Large intestine (tissue), 3 donors: ENCODE measurements at regions not wholly inside any gene's neighbourhood (a gene's known extent, or its start where the extent isn't known, plus 50 kb on each side); places are given as distances from the start of the nearest gene placed in this dataset.

Experiments used
- DNase-seq, 2 donors: peaks; one replicate each; pipeline versions ENCODE4 v3.0.0 to v3.0.0-alpha.2; 2013
- H3K27ac ChIP-seq: one replicate; pipeline ENCODE4 v1.5.1; 2013; ENCODE audit warnings: low read length
- H3K27me3 ChIP-seq: 2 replicates; pipeline ENCODE4 v1.6.1; 2013; ENCODE audit warnings: low read length; ENCODE audit not compliant: control insufficient read depth, insufficient read depth
- H3K36me3 ChIP-seq: 2 replicates; pipeline ENCODE4 v1.6.1; 2013; ENCODE audit warnings: low read length; ENCODE audit not compliant: control insufficient read depth, insufficient read depth
- H3K4me1 ChIP-seq: one replicate; pipeline ENCODE4 v1.6.1; 2013; ENCODE audit warnings: low read length; ENCODE audit not compliant: control insufficient read depth, insufficient read depth
- H3K4me3 ChIP-seq: one replicate; pipeline ENCODE4 v1.5.1; 2013; ENCODE audit warnings: low read length
- H3K9me3 ChIP-seq: one replicate; pipeline ENCODE4 v1.6.1; 2013; ENCODE audit warnings: mild to moderate bottlenecking, low read depth, low read length, moderate library complexity; ENCODE audit not compliant: control insufficient read depth
- WGBS: methylation state at CpG from one replicate; pipeline ENCODE4 v1.1.5; 2013; ENCODE audit warnings: low lambda C conversion rate; ENCODE audit not compliant: insufficient coverage; 5-methylcytosine and 5-hydroxymethylcytosine counted together

DNA sequence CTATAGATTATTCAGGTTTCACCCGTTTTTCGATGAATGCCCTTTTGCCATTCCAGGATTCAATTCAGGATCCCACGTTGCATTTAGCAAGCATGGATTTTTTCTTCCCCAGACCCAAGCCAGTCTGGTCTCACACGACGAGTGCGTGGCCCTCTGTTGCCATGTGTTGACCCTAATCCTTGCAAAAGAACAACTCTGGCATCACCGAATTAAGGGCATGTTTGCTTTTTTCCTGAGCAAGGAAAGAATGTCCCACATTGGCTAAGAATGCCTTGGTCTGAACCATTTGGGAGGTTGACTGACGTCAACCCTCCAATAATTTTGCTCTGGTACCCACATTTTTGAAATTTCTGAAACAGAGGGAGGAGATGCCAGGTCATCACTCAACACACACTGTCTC is 153.0 kb upstream of the WNT4 start:
- H3K4me1 ChIP-seq: peaks cover 7% of the 10 kb centered on the region
- H3K4me3 ChIP-seq: no peak overlapping the region
- WGBS: 93% methylated on average over 3 of the region's 8 CpGs
- no peak for DNase-seq
- no peaks in the 10 kb centered on the region for H3K36me3 ChIP-seq
- H3K27me3 ChIP-seq: peaks cover 4% of the 10 kb centered on the region
- H3K27ac ChIP-seq: no peak overlapping the region
- no peaks in the 10 kb centered on the region for H3K9me3 ChIP-seq

DNA sequence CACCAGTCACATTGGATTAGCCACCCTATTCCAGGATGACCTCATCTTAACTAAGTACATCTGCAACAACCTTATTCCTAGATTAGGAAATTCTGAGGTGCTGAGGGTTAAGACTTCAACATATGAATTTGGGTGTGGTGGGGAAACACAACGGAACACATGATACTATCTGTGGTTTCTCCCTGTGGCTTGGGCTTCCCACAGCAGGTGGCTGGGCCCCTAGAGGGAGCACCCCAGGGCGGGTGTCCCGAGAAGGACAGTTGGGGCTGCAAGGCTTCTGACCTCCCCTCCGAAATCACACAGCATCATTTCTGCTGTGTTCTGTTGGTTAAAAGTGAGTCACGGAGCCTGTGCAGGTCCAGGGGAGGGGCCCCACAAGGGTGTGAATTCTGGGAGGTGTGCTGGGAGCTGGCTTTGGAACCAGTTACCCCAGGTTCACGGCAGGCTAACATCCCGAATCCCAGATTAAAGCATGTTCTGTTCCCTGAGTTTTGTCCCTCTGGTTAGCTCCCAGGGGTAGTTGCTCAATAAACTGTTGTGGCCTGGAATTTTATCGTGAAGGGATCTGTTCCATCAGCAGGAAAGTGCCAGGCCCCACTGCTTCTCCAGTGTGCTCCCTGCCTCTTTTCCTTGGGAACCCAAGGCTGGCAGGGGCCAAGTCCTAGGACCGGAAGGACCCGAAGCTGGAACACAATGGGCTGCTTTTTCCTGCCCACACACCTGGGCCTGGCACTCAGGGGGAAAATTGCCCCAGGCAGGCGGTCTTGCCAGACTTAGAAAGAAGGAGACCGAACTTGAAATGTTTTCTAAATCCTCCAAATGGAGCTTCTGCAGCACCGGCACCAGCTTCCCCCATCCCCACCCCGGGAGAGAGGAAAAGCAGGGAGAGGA is 154.0 kb upstream of the WNT4 start:
- no peaks in the 10 kb centered on the region for H3K36me3 ChIP-seq
- no peak for DNase-seq
- no CpG with 5 or more reads among the region's 14 CpGs for WGBS
- H3K27me3 ChIP-seq: peaks cover 4% of the 10 kb centered on the region
- peaks cover 5% of the 10 kb centered on the region for H3K4me1 ChIP-seq
- H3K9me3 ChIP-seq: no peaks in the 10 kb centered on the region
- no peak overlapping the region for H3K4me3 ChIP-seq
- no peak overlapping the region for H3K27ac ChIP-seq

DNA sequence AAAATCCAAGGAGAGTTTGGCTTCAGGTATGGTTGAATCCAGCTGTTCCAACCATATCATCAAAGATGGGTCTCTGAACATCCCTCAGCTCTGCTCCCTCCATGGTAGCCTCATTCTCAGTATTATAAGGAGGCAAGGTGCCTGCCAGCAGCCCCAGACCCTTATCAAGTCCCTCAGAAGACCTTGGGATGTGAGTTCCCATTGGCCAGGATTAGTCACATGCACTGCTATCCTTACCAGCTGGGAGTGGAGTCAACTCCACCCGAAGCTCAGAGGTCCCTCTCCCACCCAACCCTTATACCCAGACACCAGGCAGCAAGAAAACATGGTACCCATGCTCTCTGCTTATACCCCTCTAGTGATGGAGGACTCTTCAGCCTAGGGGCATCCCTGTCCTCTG is 153.7 kb upstream of the ZBTB40 start:
- Histone ChIP-seq H3K27me3 (peaks cover 4% of the 10 kb centered on the region), H3K36me3 (no peaks in the 10 kb centered on the region), H3K4me3 (no peak overlapping the region), H3K9me3 (no peaks in the 10 kb centered on the region), H3K4me1 (no peaks in the 10 kb centered on the region), H3K27ac (no peak overlapping the region)
- no peak for DNase-seq
- no CpG with 5 or more reads among the region's 1 CpG for WGBS

DNA sequence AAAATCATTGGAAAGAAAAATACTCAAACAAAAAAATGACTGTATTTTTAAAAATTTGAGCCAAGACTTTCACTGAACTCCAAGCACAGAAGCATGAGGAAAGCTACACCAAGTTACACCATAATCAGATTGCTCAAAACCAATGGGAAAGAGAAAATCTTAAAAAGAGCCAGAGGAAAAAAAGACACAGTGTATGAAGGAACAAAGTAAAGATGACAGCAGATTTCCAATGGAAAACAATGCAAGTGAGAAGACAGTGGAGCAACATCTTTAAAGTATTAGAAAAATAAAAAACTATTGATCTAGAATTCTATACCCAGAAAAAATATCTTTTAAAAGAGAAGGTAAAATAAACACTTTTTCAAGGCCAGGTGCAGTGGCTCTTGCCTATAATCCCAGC is 147.8 kb upstream of the ZBTB40 start:
- Histone ChIP-seq H3K4me3 (no peak overlapping the region), H3K27ac (no peak overlapping the region), H3K4me1 (no peaks in the 10 kb centered on the region), H3K9me3 (peaks cover 3% of the 10 kb centered on the region), H3K27me3 (peaks cover 3% of the 10 kb centered on the region), H3K36me3 (no peaks in the 10 kb centered on the region)
- no peak for DNase-seq

DNA sequence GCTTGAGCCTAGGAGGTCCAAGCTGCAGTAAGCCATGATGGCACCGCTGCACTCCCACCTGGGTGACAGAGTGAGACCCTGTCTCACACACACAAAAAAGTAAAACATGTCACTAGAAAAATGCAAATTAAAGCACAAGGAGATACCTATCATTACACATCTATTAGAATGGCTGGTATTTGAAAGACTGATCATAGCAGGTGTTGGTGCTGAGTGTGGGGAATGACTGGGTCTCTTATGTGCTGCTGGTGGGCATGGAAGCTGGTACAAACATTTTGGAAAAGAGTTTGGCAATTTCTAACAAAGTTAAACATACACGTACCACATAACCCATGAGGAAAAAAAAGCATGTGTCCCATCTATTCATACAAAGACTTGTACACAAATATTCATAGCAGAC is 142.1 kb upstream of the ZBTB40 start:
- WGBS: no CpG with 5 or more reads among the region's 2 CpGs

DNA sequence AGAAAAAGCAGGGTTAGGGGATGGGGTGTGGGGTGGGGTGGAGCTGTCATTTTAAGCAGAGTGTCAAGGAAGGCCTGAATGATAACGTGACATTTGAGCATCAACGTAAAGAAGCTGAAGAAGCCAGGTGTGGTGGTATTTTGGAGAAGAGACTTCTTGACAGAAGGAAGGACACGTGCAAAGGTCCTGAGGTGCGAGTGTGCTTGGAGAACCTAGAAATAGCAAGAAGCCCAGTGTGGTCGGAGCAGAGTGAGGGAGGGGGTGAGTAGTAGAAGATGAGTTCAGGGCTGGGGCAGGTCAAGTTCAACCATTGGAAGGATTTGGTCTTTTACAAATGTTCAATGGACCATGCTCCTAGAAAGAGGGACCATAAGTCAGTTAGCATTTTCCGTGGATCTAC is 140.2 kb upstream of the ZBTB40 start:
- no peak for DNase-seq
- 100% methylated on average over 2 of the region's 6 CpGs for WGBS
- H3K4me3 ChIP-seq: no peak overlapping the region

More for the DNA sequence above, 142.1 kb upstream of the ZBTB40 start:
- no peaks in the 10 kb centered on the region for H3K9me3 ChIP-seq
- peaks cover 6% of the 10 kb centered on the region for H3K27me3 ChIP-seq
- no peak for DNase-seq
- no peak overlapping the region for H3K27ac ChIP-seq
- no peaks in the 10 kb centered on the region for H3K36me3 ChIP-seq
- no peaks in the 10 kb centered on the region for H3K4me1 ChIP-seq
- H3K4me3 ChIP-seq: no peak overlapping the region

DNA sequence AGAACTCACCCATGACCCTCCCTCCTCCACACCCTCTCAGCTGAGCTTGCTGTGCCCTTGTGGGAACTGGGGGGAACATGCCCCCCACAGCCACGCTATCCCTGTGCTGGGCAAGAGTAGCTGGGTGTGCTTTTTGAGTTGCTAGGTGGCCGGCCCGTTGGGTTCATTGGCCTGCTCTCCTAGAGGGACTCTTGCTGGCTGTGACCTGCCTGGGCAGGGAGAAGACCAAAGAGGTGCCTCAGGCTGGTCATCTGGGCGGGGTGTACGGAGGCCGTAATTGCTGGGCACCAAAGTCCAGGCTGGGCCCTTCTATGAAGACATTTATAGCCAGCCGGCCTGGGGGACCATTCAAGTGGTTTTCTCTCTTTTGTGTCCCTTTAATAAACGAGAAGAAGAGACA is 138.3 kb upstream of the ZBTB40 start:
- H3K9me3 ChIP-seq: no peaks in the 10 kb centered on the region
- peaks cover 4% of the 10 kb centered on the region for H3K27me3 ChIP-seq
- no peak overlapping the region for H3K4me3 ChIP-seq
- no peak for DNase-seq
- WGBS: no CpG with 5 or more reads among the region's 8 CpGs
- no peaks in the 10 kb centered on the region for H3K4me1 ChIP-seq
- no peaks in the 10 kb centered on the region for H3K36me3 ChIP-seq
- no peak overlapping the region for H3K27ac ChIP-seq

More for the DNA sequence above, 140.2 kb upstream of the ZBTB40 start:
- H3K4me1 ChIP-seq: no peaks in the 10 kb centered on the region
- peaks cover 6% of the 10 kb centered on the region for H3K27me3 ChIP-seq
- no peak overlapping the region for H3K27ac ChIP-seq
- H3K9me3 ChIP-seq: no peaks in the 10 kb centered on the region
- H3K36me3 ChIP-seq: no peaks in the 10 kb centered on the region

DNA sequence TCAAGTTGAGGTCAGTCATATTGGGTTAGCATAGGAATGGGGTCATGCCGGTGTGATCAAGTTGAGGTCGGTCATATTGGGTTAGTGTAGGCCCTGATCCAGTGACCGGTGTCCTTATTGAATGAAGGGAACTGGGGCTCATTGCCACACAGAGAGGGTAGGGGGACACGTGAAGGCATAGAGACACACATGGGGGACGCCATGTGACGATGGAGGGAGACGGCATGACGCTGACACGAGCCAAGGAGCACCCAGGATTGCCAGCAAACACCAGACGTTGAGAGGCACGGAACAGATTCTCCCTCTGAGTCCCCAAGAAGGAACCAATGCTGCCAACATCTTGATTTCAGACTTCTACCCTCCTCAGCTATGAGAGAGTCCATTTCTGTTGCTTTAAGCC is 136.9 kb upstream of the ZBTB40 start:
- no peak overlapping the region for H3K4me3 ChIP-seq
- no CpG with 5 or more reads among the region's 11 CpGs for WGBS
- no peak overlapping the region for H3K27ac ChIP-seq
- H3K9me3 ChIP-seq: no peaks in the 10 kb centered on the region
- H3K4me1 ChIP-seq: no peaks in the 10 kb centered on the region
- peaks cover 5% of the 10 kb centered on the region for H3K27me3 ChIP-seq
- H3K36me3 ChIP-seq: no peaks in the 10 kb centered on the region
- no peak for DNase-seq

DNA sequence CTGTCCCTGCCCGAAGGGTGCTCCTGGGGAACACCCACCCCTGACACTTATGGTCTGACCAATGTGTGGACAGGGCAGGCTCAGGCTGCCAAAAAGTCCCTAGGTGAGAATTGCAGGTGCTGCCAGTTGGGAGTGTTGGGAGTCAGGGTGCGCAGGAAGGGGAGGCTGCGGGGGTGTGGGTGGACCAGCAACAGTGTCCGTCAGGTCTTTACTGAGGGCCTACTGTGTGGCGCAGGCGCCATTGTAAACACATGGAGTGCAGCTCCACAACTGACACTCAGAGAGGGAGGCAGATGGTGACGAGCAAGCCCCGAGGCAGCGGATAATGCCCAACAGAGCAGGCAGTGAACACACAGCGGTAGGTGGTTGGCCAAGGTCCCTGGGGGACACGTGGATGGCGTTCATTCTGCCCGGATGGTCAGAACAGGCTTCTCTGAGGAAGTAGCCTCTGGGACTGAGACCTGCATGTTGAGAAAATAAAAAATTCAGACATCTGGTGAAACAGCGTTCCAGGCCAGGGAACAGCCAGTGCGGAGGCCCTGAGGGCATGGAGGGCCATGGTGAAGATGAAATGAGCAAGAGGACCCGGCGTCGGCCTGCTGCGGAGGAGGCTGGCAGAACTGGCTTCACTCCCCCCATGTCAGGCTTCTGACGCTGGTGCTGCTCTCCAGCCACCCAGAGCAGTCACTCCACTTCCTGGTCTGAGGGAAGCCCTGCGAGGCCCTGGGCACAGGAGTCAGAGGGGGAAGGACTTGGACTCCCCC is 136.2 kb upstream of the ZBTB40 start:
- no CpG with 5 or more reads among the region's 21 CpGs for WGBS
- no peaks in the 10 kb centered on the region for H3K9me3 ChIP-seq
- peaks cover 5% of the 10 kb centered on the region for H3K27me3 ChIP-seq
- no peaks in the 10 kb centered on the region for H3K4me1 ChIP-seq
- no peaks in the 10 kb centered on the region for H3K36me3 ChIP-seq
- DNase-seq: no peak
- H3K27ac ChIP-seq: no peak overlapping the region
- H3K4me3 ChIP-seq: no peak overlapping the region

DNA sequence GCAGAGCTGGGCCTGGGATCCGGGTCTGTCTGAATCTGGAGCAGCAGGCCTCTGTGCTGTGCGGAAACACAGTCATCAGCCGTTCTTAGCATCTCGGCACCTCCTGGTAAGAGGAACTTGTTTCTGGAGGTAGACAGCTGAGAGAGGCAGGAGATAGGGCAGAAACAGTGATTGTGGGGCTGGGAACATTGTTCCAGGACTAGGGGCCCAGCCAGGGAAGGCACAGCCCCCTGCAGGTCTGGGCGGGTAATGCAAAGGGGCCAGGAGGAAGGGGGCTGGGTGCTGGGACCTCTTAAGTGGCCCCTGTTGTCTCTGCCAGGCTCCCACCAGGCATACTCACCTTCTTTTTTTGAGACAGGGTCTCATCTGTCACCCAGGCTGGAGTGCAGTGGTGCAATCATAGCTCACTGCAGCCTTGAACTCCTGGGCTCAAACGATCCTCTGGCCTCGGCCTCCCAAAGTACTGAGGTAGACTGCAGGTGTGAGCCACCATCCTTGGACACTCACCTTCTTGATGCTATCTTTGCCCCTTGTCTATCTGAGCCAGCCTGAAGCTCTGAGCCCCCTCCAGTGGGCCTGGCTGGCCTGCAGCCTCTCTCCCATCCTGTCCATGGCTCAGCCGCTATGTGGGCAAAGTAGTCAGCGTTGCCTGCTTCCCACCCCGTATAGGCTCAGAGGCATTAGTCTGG is 134.3 kb upstream of the ZBTB40 start:
- Histone ChIP-seq H3K4me3 (no peak overlapping the region), H3K4me1 (no peaks in the 10 kb centered on the region), H3K9me3 (no peaks in the 10 kb centered on the region), H3K27ac (no peak overlapping the region), H3K27me3 (peaks cover 5% of the 10 kb centered on the region), H3K36me3 (no peaks in the 10 kb centered on the region)
- WGBS: no CpG with 5 or more reads among the region's 10 CpGs
- no peak for DNase-seq
